ENCODE measurements at regions not wholly inside any gene's neighbourhood (a gene's known extent, or its start where the extent isn't known, plus 50 kb on each side); places are given as distances from the start of the nearest gene placed in this dataset.
"Not testable (repeated sequence)": the region's sequence is repeated elsewhere in the genome, so short reads cannot be mapped to it uniquely, and the experiment has no call there.

- no peak for DNase-seq
These were observed 252.3 kb upstream of the ATP10A start for GRCh38 chr15:26115229-26115943.

DNA sequence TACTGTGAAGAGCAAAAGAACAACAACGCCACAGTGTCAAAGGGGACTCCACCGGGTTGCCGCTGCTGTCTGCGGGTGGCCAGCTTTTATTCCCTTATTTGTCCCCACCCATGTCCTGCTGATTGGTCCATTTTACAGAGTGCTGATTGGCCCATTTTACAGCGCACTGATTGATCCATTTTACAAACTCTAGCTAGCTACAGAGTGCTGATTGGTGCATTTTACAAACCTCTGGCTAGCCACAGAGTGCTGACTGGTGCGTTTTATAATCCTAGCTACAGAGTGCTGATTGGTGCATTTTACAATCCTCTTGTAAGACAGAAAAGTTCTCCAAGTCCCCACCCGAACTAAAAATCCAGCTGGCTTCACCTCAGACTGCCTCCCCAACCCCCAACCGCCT, 251.0 kb upstream of the ATP10A start:
- not testable (repeated sequence) for DNase-seq

GRCh38 chr15:26113296-26113695, 250.2 kb upstream of the ATP10A start:
- DNase-seq, result no peak

- no peak for DNase-seq
These were observed 246.1 kb upstream of the ATP10A start for GRCh38 chr15:26109203-26109602.

DNA sequence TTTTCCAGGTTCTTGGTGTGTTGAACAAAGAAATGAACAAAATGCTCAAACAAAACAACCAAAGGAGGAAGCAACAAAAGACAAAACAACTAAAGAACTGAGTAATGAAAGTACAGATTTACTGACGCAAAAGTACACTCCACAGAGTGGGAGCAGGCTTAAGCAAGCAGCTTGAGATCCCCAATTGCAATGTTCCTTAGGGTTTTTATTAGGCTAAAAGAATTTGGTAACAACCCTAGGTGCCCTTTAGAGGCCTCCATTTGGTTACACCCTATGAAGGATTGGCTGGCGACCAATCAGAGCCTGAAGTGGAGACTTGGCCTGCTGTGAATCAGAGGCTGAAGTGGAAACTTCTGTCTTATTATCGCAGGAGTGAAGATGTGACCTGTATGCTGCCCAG, 243.4 kb upstream of the ATP10A start:
- no peak for DNase-seq

DNA sequence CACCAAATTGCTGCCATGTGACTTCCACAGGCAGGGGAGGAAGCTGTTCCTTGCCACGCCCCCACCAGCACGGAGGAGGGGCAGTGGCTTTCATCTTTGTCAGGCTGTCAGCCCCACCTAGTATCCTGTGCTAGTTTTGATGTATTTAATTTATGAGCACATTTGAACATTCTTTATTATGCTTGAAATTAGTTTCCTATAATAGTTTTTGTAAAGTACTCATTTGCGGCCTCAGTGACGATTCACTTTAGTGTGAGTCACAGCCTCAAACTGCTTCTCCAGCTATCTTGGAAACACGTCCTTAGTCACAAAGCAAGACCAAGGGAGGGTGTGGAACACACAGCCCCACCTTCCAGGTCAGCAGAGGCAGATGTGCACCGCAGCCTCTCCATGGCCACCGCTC, 239.9 kb upstream of the ATP10A start:
- no peak for DNase-seq

GRCh38 chr15:26102365-26102764, 239.2 kb upstream of the ATP10A start:
- no peak for DNase-seq

- DNase-seq, result no peak
These were observed 238.3 kb upstream of the ATP10A start for GRCh38 chr15:26101443-26101842.

- DNase-seq, result no peak
These were observed 235.7 kb upstream of the ATP10A start for GRCh38 chr15:26098801-26099200.

DNA sequence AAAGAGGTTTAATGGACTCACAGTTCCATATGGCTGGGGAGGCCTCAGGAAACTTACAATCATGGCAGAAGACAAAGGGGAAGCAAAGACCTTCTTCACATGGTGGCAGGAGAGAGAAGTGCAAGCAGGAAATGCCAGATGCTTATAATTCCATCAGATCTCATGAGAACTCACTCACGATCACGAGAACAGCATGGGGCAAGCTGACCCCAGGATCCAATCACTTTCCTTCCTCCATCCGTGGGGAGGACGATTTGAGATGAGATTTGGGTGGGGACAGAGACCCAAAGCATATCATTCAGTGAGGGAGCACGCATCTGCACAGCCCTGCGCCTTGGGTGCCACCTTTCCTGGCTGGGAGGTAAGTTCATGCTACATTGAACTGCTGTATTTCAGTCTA, 234.1 kb upstream of the ATP10A start:
- no peak for DNase-seq

- no peak for DNase-seq
These were observed 233.5 kb upstream of the ATP10A start for GRCh38 chr15:26096581-26096980.

- DNase-seq, result no peak
These were observed 232.7 kb upstream of the ATP10A start for GRCh38 chr15:26095710-26096330.

DNA sequence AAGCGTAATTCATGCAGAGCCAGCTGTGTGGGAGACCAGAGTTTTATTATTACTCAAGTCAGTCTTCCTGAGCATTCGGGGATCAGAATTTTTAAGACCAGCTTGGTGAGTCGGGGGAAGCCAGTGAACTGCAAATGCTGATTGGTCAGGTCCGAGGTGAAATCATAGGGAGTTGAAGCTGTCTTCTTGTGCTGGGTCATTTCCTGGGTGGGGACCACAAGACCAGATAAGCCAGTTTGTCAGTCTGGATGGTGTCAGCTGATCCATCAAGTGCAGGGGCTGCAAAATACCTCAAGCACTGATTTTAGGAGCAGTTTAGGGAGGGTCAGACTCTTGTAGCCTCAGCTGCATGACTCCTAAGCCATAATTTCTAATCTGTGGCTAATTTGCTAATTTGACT, 228.1 kb upstream of the ATP10A start:
- DNase-seq, result no peak

DNA sequence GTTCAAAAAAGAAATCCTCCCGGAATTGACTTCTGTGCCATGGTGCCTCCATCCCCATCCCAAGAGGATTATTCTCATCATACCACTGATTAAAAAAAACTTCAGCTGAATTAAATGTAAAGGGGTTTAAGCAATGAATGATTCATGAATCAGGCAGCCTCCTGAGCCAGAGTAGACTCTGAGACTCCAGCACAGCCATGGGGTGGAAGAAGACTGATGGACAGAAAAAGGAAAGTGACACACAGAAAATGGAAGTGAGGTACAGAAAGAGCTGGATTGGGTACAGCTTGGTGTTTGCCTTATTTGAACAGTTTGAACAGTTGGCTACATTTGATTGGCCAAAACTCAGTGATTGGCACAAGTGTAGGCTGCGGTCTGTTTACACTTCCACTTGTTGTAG, 224.8 kb upstream of the ATP10A start:
- no peak for DNase-seq

GRCh38 chr15:26087395-26087794, 224.3 kb upstream of the ATP10A start:
- no peak for DNase-seq

- no peak for DNase-seq
These were observed 221.6 kb upstream of the ATP10A start for GRCh38 chr15:26084771-26085170.

- DNase-seq, result no peak
These were observed 220.8 kb upstream of the ATP10A start for GRCh38 chr15:26083896-26084295.

- DNase-seq, result no peak
These were observed 220.3 kb upstream of the ATP10A start for GRCh38 chr15:26083457-26083856.

GRCh38 chr15:26082221-26083109, 219.3 kb upstream of the ATP10A start:
- peak; percentile 97 for DNase-seq

- no peak for DNase-seq
These were observed 218.7 kb upstream of the ATP10A start for GRCh38 chr15:26081758-26082220.

GRCh38 chr15:26075770-26076169, 212.6 kb upstream of the ATP10A start:
- DNase-seq, result no peak

DNA sequence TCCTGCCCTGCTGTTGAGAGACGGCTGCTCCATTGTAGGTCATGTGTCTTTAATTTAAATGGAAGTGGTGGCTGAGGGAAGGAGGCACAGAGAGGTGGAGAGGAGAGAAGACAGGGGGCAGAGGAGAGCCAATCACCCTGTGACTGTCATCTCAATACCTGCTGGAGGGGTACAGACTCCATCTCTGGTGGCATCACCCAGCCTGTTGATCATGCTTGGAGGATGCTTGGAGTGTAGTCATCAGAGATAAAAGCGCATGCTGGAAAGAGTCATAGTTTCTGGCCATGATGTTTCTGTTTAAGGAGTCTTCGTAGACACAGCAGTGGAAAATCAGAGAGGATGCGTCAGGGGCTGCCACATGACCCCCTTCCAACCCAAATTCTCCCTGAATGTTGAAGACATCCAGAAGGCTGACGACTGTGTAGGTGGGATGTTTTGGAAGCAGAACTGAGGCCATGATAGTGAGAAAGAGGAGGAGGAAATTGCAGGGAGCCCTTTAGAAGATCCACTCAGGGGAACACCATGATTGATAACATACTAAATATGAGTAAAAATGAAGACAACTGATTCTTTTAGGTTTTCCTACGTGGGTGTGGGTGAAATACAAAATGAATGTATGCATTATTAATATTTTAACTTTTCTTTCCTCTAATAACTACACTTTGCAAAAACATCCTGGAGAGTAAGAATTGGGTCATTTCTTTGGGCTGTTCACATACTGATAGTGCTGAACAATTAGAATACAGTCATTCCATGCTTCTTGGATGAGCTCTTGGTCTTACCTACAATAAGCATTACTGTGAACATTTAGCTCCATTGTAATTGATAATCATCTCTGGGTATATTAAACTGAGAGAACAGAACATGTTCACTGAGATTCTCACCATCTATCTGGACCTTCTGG, 210.6 kb upstream of the ATP10A start:
- peak; percentile 7 for DNase-seq

DNA sequence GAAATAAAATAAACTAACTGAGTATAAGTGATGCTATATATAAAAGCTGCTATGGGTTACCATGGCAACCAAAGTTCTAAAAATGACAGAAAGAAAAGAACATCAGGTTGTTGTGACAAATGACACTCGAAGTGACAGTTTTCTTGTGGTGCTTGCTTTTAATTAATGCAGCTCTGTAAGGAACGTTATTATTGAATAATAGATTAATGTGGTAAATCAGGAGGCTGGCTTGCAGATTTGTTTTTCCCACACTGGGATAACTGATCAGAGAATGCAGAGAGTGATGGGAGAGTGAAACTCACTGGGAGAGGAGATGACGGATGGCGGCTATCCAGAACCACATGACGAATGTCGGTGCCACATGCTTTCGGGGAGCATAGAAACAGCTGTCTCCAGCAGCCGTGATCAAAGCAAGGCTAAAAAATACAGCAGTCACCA, 207.0 kb upstream of the ATP10A start:
- no peak for DNase-seq

All from activated CD4-positive, alpha-beta T cell treated with anti-CD3 and anti-CD28 coated beads, Interleukin-2, Interleukin-6, amounts not matched to agents 100 ng/mL and 50 ng/mL, durations not matched to agents 16 hours and 8 hours (primary cell).